ENCODE measurements at regions not wholly inside any gene's neighbourhood (a gene's known extent, or its start where the extent isn't known, plus 50 kb on each side); places are given as distances from the start of the nearest gene placed in this dataset.

- DNase-seq (ENCODE audit: low read depth): no peak
These were observed 320.0 kb upstream of the VWC2 start for GRCh38 chr7:49453486-49453885.

GRCh38 chr7:49479441-49479840, 294.0 kb upstream of the VWC2 start:
- H3K4me3 ChIP-seq (ENCODE audit: low read length): no peak overlapping the region
- no peak for DNase-seq (ENCODE audit: low read depth)
- TF ChIP-seq CTCF (IDR thresholded peaks at IDR 0.05; ENCODE audit: insufficient read depth, low read depth, low read length, missing control alignments): no peak

More at GRCh38 chr7:49453486-49453885, 320.0 kb upstream of the VWC2 start:
- no peak overlapping the region for H3K4me3 ChIP-seq (ENCODE audit: low read length)
- TF ChIP-seq CTCF (IDR thresholded peaks at IDR 0.05; ENCODE audit: insufficient read depth, low read depth, low read length, missing control alignments): no peak

- no peak for TF ChIP-seq CTCF (IDR thresholded peaks at IDR 0.05; ENCODE audit: insufficient read depth, low read depth, low read length, missing control alignments)
- peak; percentile 7 for DNase-seq (ENCODE audit: low read depth)
- no peak overlapping the region for H3K4me3 ChIP-seq (ENCODE audit: low read length)
These were observed 293.4 kb upstream of the VWC2 start for GRCh38 chr7:49479936-49480544.

- no peak overlapping the region for H3K4me3 ChIP-seq (ENCODE audit: low read length)
- no peak for TF ChIP-seq CTCF (IDR thresholded peaks at IDR 0.05; ENCODE audit: insufficient read depth, low read depth, low read length, missing control alignments)
- DNase-seq (ENCODE audit: low read depth): no peak
These were observed 292.4 kb upstream of the VWC2 start for GRCh38 chr7:49481075-49481474.

GRCh38 chr7:49483142-49483541, 290.3 kb upstream of the VWC2 start:
- DNase-seq (ENCODE audit: low read depth): peak; percentile 19
- no peak overlapping the region for H3K4me3 ChIP-seq (ENCODE audit: low read length)
- TF ChIP-seq CTCF (IDR thresholded peaks at IDR 0.05; ENCODE audit: insufficient read depth, low read depth, low read length, missing control alignments): no peak

- no peak for DNase-seq (ENCODE audit: low read depth)
- no peak for TF ChIP-seq CTCF (IDR thresholded peaks at IDR 0.05; ENCODE audit: insufficient read depth, low read depth, low read length, missing control alignments)
- H3K4me3 ChIP-seq (ENCODE audit: low read length): no peak overlapping the region
These were observed 286.2 kb upstream of the VWC2 start for GRCh38 chr7:49486974-49487829.

Measured in epithelial cell of esophagus (primary cell).